Right cardiac atrium (tissue), 5 donors: ENCODE measurements at regions not wholly inside any gene's neighbourhood (a gene's known extent, or its start where the extent isn't known, plus 50 kb on each side); places are given as distances from the start of the nearest gene placed in this dataset.
"Not testable (repeated sequence)": the region's sequence is repeated elsewhere in the genome, so short reads cannot be mapped to it uniquely, and the experiment has no call there.

Experiments used
- ATAC-seq, 2 donors: fragments of 200-7000 bp; cut with Tn5 transposase; one replicate each; pipeline versions ENCODE4 v1.8.0 to v1.9.1; 2020; ENCODE audit warnings: moderate library complexity in 2 of 2, mild to moderate bottlenecking in 1 of 2
- DNase-seq, 3 donors: peaks; one replicate each; pipeline ENCODE4 v3.0.0-alpha.2; 2020
- H3K27ac ChIP-seq: one replicate; pipeline ENCODE4 v1.5.1; 2013; ENCODE audit warnings: mild to moderate bottlenecking, low read length, control low read depth, moderate library complexity
- H3K27me3 ChIP-seq: one replicate; pipeline ENCODE4 v1.6.1; 2013; ENCODE audit not compliant: control insufficient read depth, insufficient read depth
- H3K4me1 ChIP-seq: one replicate; pipeline ENCODE4 v1.6.1; 2013; ENCODE audit warnings: low read length; ENCODE audit not compliant: control insufficient read depth, insufficient read depth
- H3K4me3 ChIP-seq: one replicate; pipeline ENCODE4 v1.5.1; 2013; ENCODE audit warnings: low read length, control low read depth
- H3K9me3 ChIP-seq: one replicate; pipeline ENCODE4 v1.6.1; 2013; ENCODE audit warnings: low read length; ENCODE audit not compliant: control insufficient read depth
- WGBS: extraction: QIAGEN DNeasy Blood & Tissue Kit; methylation state at CpG from one replicate; pipeline ENCODE4 v1.1.7; 2013; 5-methylcytosine and 5-hydroxymethylcytosine counted together
- intact Hi-C, 4 donors: fragments of 100-400 bp; cut with DNase I; formaldehyde crosslinking; loops; one replicate each; pipeline versions ENCODE4 v1.11.0 to v1.14.0; 2022 to 2023
- donor health status: healthy with polysubstance abuse.
- donor health status: DM: no; HTN: yes; CAD: no.
- donor health status: DM: no; HTN: no; CAD: no.
- donor health status: DM: no; HTN: yes; CAD: no; lungs with severe emphysema.
- donor health status: DM: yes; HTN: yes; CAD: no.

GRCh38 chr18:11379660-11380059 is 229.7 kb upstream of the SLC35G4 start:
- DNase-seq, result peak in 1 of 3 donors; percentile 28
- intact Hi-C loops, result loop anchor here in 1 of 4 donors (10.0 kb wide), 1 partner anchor 65 kb away; no protein-coding TSS in a partner anchor
- no peaks in the 10 kb centered on the region for H3K27me3 ChIP-seq
- H3K9me3 ChIP-seq, result no peaks in the 10 kb centered on the region
- 94% methylated on average over 10 of the region's 10 CpGs for WGBS
- H3K27ac ChIP-seq, result no peak overlapping the region
- H3K4me1 ChIP-seq, result no peaks in the 10 kb centered on the region
- no peak for ATAC-seq
- H3K4me3 ChIP-seq, result no peak overlapping the region

GRCh38 chr18:11377766-11378540 is 228.6 kb upstream of the PIEZO2 start:
- WGBS, result 86% methylated on average over 18 of the region's 18 CpGs
- intact Hi-C loops, result no loop called here
- DNase-seq, result peak in 1 of 3 donors; percentile 10
- Histone ChIP-seq H3K4me3 (no peak overlapping the region), H3K27me3 (no peaks in the 10 kb centered on the region), H3K4me1 (no peaks in the 10 kb centered on the region), H3K9me3 (no peaks in the 10 kb centered on the region), H3K27ac (no peak overlapping the region)
- ATAC-seq, result peak in 1 of 2 donors; percentile 28

GRCh38 chr18:11372163-11372562 is 222.8 kb upstream of the PIEZO2 start:
- no peak for DNase-seq
- ATAC-seq, result no peak
- Histone ChIP-seq H3K9me3 (no peaks in the 10 kb centered on the region), H3K4me3 (no peak overlapping the region), H3K27ac (no peak overlapping the region), H3K27me3 (no peaks in the 10 kb centered on the region), H3K4me1 (no peaks in the 10 kb centered on the region)
- intact Hi-C loops, result no loop called here
- 54% methylated on average over 2 of the region's 2 CpGs for WGBS

- intact Hi-C loops, result no loop called here
- WGBS, result 70% methylated on average over 7 of the region's 7 CpGs
- peak in 1 of 3 donors; percentile 9 for DNase-seq
These were observed 220.2 kb upstream of the PIEZO2 start for GRCh38 chr18:11369556-11369955.

GRCh38 chr18:11368020-11368419 is 218.7 kb upstream of the PIEZO2 start:
- 87% methylated on average over 4 of the region's 4 CpGs for WGBS
- Histone ChIP-seq H3K4me3 (no peak overlapping the region), H3K4me1 (no peaks in the 10 kb centered on the region), H3K27me3 (no peaks in the 10 kb centered on the region), H3K27ac (no peak overlapping the region), H3K9me3 (no peaks in the 10 kb centered on the region)
- intact Hi-C loops, result no loop called here
- DNase-seq, result no peak
- ATAC-seq, result no peak

More at GRCh38 chr18:11369556-11369955, 220.2 kb upstream of the PIEZO2 start:
- Histone ChIP-seq H3K27ac (no peak overlapping the region), H3K27me3 (no peaks in the 10 kb centered on the region), H3K4me3 (no peak overlapping the region), H3K9me3 (no peaks in the 10 kb centered on the region), H3K4me1 (no peaks in the 10 kb centered on the region)
- no peak for ATAC-seq

GRCh38 chr18:11367351-11367750 is 218.0 kb upstream of the PIEZO2 start:
- ATAC-seq (no peak), DNase-seq (no peak)
- H3K9me3 ChIP-seq, result no peaks in the 10 kb centered on the region
- intact Hi-C loops, result no loop called here
- no peaks in the 10 kb centered on the region for H3K27me3 ChIP-seq
- peak overlapping the region; percentile 92 for H3K27ac ChIP-seq
- H3K4me1 ChIP-seq, result no peaks in the 10 kb centered on the region
- no peak overlapping the region for H3K4me3 ChIP-seq

- WGBS, result 35% methylated on average over 4 of the region's 4 CpGs
- no peaks in the 10 kb centered on the region for H3K9me3 ChIP-seq
- H3K4me3 ChIP-seq, result no peak overlapping the region
- peak; percentile 89 to 90 for ATAC-seq
- intact Hi-C loops, result no loop called here
- no peak for DNase-seq
- H3K4me1 ChIP-seq, result no peaks in the 10 kb centered on the region
- H3K27me3 ChIP-seq, result no peaks in the 10 kb centered on the region
- peak overlapping the region; percentile 83 for H3K27ac ChIP-seq
These were observed 217.0 kb upstream of the PIEZO2 start for GRCh38 chr18:11366410-11366809.

GRCh38 chr18:11362856-11363255 is 213.5 kb upstream of the PIEZO2 start:
- no peaks in the 10 kb centered on the region for H3K4me1 ChIP-seq
- H3K9me3 ChIP-seq, result no peaks in the 10 kb centered on the region
- H3K27me3 ChIP-seq, result no peaks in the 10 kb centered on the region
- H3K4me3 ChIP-seq, result no peak overlapping the region
- ATAC-seq, result no peak
- H3K27ac ChIP-seq, result no peak overlapping the region
- DNase-seq, result no peak
- WGBS, result 95% methylated on average over 1 of the region's 1 CpG
- intact Hi-C loops, result no loop called here

GRCh38 chr18:11361862-11362261 is 212.5 kb upstream of the PIEZO2 start:
- intact Hi-C loops, H3K27me3 ChIP-seq, DNase-seq, H3K4me1 ChIP-seq, H3K27ac ChIP-seq, ATAC-seq, H3K4me3 ChIP-seq, H3K9me3 ChIP-seq: not testable (repeated sequence)
- 97% methylated on average over 6 of the region's 6 CpGs for WGBS

- ATAC-seq (no peak), DNase-seq (no peak)
- intact Hi-C loops, result no loop called here
- no peak overlapping the region for H3K27ac ChIP-seq
- H3K9me3 ChIP-seq, result no peaks in the 10 kb centered on the region
- H3K27me3 ChIP-seq, result no peaks in the 10 kb centered on the region
- no peaks in the 10 kb centered on the region for H3K4me1 ChIP-seq
- WGBS, result 85% methylated on average over 1 of the region's 1 CpG
- H3K4me3 ChIP-seq, result no peak overlapping the region
These were observed 208.3 kb upstream of the PIEZO2 start for GRCh38 chr18:11357678-11358077.

GRCh38 chr18:11344576-11344975 is 195.2 kb upstream of the PIEZO2 start:
- H3K4me1 ChIP-seq, DNase-seq, ATAC-seq, H3K9me3 ChIP-seq, intact Hi-C loops, H3K27ac ChIP-seq, H3K4me3 ChIP-seq, H3K27me3 ChIP-seq: not testable (repeated sequence)
- 85% methylated on average over 18 of the region's 18 CpGs for WGBS
